K562 (cell line): ENCODE measurements at regions not wholly inside any gene's neighbourhood (a gene's known extent, or its start where the extent isn't known, plus 50 kb on each side); places are given as distances from the start of the nearest gene placed in this dataset.
"Not testable (repeated sequence)": the region's sequence is repeated elsewhere in the genome, so short reads cannot be mapped to it uniquely, and the experiment has no call there.

Experiments used
- ASH1L ChIP-seq: fragments of 450-650 bp; IDR thresholded peaks from 2 replicates; pipeline ENCODE4 v1.6.1; 2018; ENCODE audit warnings: borderline replicate concordance, mild to moderate bottlenecking, low read depth; ENCODE audit not compliant: partially characterized antibody
- CEBPZ ChIP-seq: fragments of 150-350 bp; IDR thresholded peaks from 2 replicates; pipeline ENCODE4 v1.6.1; 2014; ENCODE audit warnings: low read depth, mild to moderate bottlenecking, low read length, borderline replicate concordance
- LEF1 ChIP-seq: fragments of 450-650 bp; IDR thresholded peaks from 2 replicates; pipeline ENCODE4 v1.6.1; 2016; ENCODE audit warnings: mild to moderate bottlenecking
- POLR2A ChIP-seq: fragments of 450-650 bp; conservative IDR thresholded peaks from 2 replicates; pipeline ENCODE4 v1.6.1; 2016
- POLR2AphosphoS5 ChIP-seq: IDR thresholded peaks from 2 replicates; pipeline ENCODE4 v1.6.1; 2011; ENCODE audit warnings: mild to moderate bottlenecking, low read depth, low read length, moderate library complexity; ENCODE audit not compliant: control insufficient read depth, insufficient read depth
- RFX1 ChIP-seq: fragments of 450-650 bp; IDR thresholded peaks from 2 replicates; pipeline ENCODE4 v1.6.1; 2016; ENCODE audit warnings: mild to moderate bottlenecking, moderate library complexity

GRCh38 chrX:88837721-88838120, 90.7 kb downstream of the CPXCR1 start:
- TF ChIP-seq RFX1, POLR2AphosphoS5, POLR2A, LEF1, CEBPZ, ASH1L: not testable (repeated sequence)
